ENCODE measurements at regions not wholly inside any gene's neighbourhood (a gene's known extent, or its start where the extent isn't known, plus 50 kb on each side); places are given as distances from the start of the nearest gene placed in this dataset.
"Not testable (repeated sequence)": the region's sequence is repeated elsewhere in the genome, so short reads cannot be mapped to it uniquely, and the experiment has no call there.

GRCh38 chr12:25328072-25328712 is 77.5 kb upstream of the KRAS start:
- DNase-seq: no peak

- no peak for DNase-seq
Measured at GRCh38 chr12:25327321-25327720, 76.6 kb upstream of the KRAS start.

- no peak for DNase-seq
Measured at GRCh38 chr12:25326326-25326725, 75.6 kb upstream of the KRAS start.

GRCh38 chr12:25324861-25325260 is 74.1 kb upstream of the KRAS start:
- DNase-seq: no peak

GRCh38 chr12:25323581-25323982 is 72.9 kb upstream of the KRAS start:
- DNase-seq: no peak

GRCh38 chr12:25322918-25323531 is 72.3 kb upstream of the KRAS start:
- DNase-seq: no peak

GRCh38 chr12:25322351-25322750 is 71.6 kb upstream of the KRAS start:
- DNase-seq: no peak

- no peak for DNase-seq
Measured at GRCh38 chr12:25321772-25322171, 71.0 kb upstream of the KRAS start.

- DNase-seq: no peak
Measured at GRCh38 chr12:25320123-25321006, 69.6 kb upstream of the KRAS start.

GRCh38 chr12:25319233-25319984 is 68.7 kb upstream of the KRAS start:
- no peak for DNase-seq

- DNase-seq: no peak
Measured at GRCh38 chr12:25317553-25317952, 66.8 kb upstream of the KRAS start.

GRCh38 chr12:25315388-25315787 is 64.7 kb upstream of the KRAS start:
- no peak for DNase-seq

- DNase-seq: not testable (repeated sequence)
Measured at GRCh38 chr12:25313266-25313990, 62.7 kb upstream of the KRAS start.

- DNase-seq: no peak
Measured at GRCh38 chr12:25311506-25311905, 60.8 kb upstream of the KRAS start.

- DNase-seq: not testable (repeated sequence)
Measured at GRCh38 chr12:25310071-25310470, 59.3 kb upstream of the KRAS start.

- DNase-seq: no peak
Measured at GRCh38 chr12:25308756-25309155, 58.0 kb upstream of the KRAS start.

GRCh38 chr12:25307818-25308217 is 57.1 kb upstream of the KRAS start:
- no peak for DNase-seq

GRCh38 chr12:25301798-25302197 is 51.1 kb upstream of the KRAS start:
- no peak for DNase-seq
